Thyroid gland (tissue), 4 donors: ENCODE measurements at regions not wholly inside any gene's neighbourhood (a gene's known extent, or its start where the extent isn't known, plus 50 kb on each side); places are given as distances from the start of the nearest gene placed in this dataset.

Source experiments
- CTCF ChIP-seq, 6 experiments: fragments of 200-600 bp in 3 of 6; fragments of 450-650 bp in 3 of 6; sonication (generic) in 3 of 6; IDR thresholded peaks; one replicate each; pipeline ENCODE4 v1.5.1; 2016 to 2019; ENCODE audit warnings: antibody characterized with exemption in 6 of 6, mild to moderate bottlenecking in 2 of 6, inconsistent platforms in 1 of 6, moderate library complexity in 1 of 6
- POLR2A ChIP-seq, 2 donors: fragments of 450-650 bp; IDR thresholded peaks; one replicate each; pipeline ENCODE4 v1.6.1; 2017; ENCODE audit warnings: antibody characterized with exemption in 2 of 2, mild to moderate bottlenecking in 2 of 2, moderate library complexity in 1 of 2

- TF ChIP-seq CTCF (IDR thresholded peaks at IDR 0.05) (no peak), POLR2A (IDR thresholded peaks at IDR 0.05) (no peak)
Measured at GRCh38 chr2:156083763-156084493, 248.6 kb downstream of the NR4A2 start.
